ENCODE measurements at regions not wholly inside any gene's neighbourhood (a gene's known extent, or its start where the extent isn't known, plus 50 kb on each side); places are given as distances from the start of the nearest gene placed in this dataset.

DNA sequence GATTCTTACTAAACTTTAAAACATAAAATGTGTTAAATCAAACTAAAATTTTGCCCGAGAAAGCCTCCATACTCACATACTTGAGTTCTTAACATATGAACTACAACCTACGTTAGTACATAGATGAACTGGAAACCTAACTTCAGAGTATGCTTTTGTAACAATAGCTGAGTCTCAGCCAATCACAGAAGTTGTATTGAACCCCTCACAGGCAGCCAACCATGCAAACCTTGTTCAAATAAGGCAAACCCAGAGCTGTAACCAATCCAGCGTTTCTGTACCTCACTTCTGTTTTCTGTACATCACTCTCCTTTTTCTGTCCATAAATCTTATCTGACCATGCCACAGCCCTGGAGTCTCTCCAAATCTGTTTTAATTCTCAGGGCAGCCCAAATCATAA, 157.3 kb upstream of the COL1A2 start:
- no peaks in the 10 kb centered on the region for H3K27me3 Mint-ChIP-seq (ENCODE audit: unreplicated experiment)
- no peak overlapping the region for H3K4me3 Mint-ChIP-seq (ENCODE audit: unreplicated experiment)
- TF ChIP-seq, protein P1, sequence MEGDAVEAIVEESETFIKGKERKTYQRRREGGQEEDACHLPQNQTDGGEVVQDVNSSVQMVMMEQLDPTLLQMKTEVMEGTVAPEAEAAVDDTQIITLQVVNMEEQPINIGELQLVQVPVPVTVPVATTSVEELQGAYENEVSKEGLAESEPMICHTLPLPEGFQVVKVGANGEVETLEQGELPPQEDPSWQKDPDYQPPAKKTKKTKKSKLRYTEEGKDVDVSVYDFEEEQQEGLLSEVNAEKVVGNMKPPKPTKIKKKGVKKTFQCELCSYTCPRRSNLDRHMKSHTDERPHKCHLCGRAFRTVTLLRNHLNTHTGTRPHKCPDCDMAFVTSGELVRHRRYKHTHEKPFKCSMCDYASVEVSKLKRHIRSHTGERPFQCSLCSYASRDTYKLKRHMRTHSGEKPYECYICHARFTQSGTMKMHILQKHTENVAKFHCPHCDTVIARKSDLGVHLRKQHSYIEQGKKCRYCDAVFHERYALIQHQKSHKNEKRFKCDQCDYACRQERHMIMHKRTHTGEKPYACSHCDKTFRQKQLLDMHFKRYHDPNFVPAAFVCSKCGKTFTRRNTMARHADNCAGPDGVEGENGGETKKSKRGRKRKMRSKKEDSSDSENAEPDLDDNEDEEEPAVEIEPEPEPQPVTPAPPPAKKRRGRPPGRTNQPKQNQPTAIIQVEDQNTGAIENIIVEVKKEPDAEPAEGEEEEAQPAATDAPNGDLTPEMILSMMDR (IDR thresholded peaks at IDR 0.05): no peak
- no peak for DNase-seq (ENCODE audit: extremely low spot score, unreplicated experiment)
- no peaks in the 10 kb centered on the region for H3K36me3 Mint-ChIP-seq (ENCODE audit: unreplicated experiment)
- peaks cover 15% of the 10 kb centered on the region for H3K9me3 Mint-ChIP-seq (ENCODE audit: unreplicated experiment)
- peaks cover 21% of the 10 kb centered on the region for H3K4me1 Mint-ChIP-seq (ENCODE audit: unreplicated experiment)
- H3K27ac Mint-ChIP-seq (ENCODE audit: unreplicated experiment): no peak overlapping the region

DNA sequence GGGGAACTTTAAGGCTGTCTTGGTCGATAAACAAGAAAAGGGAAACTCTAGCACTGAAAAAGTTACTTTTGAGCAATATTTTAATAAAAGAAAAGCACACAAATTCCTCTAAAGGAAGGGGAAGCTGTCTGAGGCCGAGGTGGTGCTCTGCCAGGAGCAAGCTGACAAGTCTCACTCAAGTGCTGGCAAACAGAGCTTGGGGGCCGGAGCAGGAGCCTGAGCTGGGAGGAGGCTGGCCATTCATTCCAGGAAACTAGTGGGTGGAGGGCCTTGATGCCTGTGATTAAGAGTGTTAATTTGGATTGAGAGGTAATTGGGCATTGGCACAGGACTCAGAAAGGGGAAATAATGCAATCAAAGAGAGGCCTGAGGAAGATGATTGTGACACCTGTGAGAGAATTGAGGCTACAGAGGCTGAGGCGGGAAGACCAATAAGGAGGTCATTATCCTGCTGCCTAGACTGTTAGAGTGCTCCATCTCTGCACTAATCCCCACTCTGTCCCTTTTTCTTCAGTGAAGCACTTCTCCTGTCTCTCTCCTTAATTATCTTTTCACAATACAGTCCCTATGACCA, 154.9 kb upstream of the COL1A2 start:
- H3K4me3 Mint-ChIP-seq (ENCODE audit: unreplicated experiment): no peak overlapping the region
- H3K36me3 Mint-ChIP-seq (ENCODE audit: unreplicated experiment): no peaks in the 10 kb centered on the region
- TF ChIP-seq, protein P1 (IDR thresholded peaks at IDR 0.05): no peak
- no peak for DNase-seq (ENCODE audit: extremely low spot score, unreplicated experiment)
- H3K9me3 Mint-ChIP-seq (ENCODE audit: unreplicated experiment): no peaks in the 10 kb centered on the region
- no peaks in the 10 kb centered on the region for H3K27me3 Mint-ChIP-seq (ENCODE audit: unreplicated experiment)
- peaks cover 12% of the 10 kb centered on the region for H3K4me1 Mint-ChIP-seq (ENCODE audit: unreplicated experiment)
- no peak overlapping the region for H3K27ac Mint-ChIP-seq (ENCODE audit: unreplicated experiment)

- Mint-ChIP-seq H3K27me3 (ENCODE audit: unreplicated experiment) (no peaks in the 10 kb centered on the region), H3K36me3 (ENCODE audit: unreplicated experiment) (no peaks in the 10 kb centered on the region), H3K4me3 (ENCODE audit: unreplicated experiment) (no peak overlapping the region), H3K9me3 (ENCODE audit: unreplicated experiment) (no peaks in the 10 kb centered on the region), H3K4me1 (ENCODE audit: unreplicated experiment) (peaks cover 12% of the 10 kb centered on the region), H3K27ac (ENCODE audit: unreplicated experiment) (no peak overlapping the region)
- no peak for DNase-seq (ENCODE audit: extremely low spot score, unreplicated experiment)
- TF ChIP-seq, protein P1 (IDR thresholded peaks at IDR 0.05): no peak
These were observed 153.8 kb upstream of the COL1A2 start for GRCh38 chr7:94240902-94241301.

- no peaks in the 10 kb centered on the region for H3K27me3 Mint-ChIP-seq (ENCODE audit: unreplicated experiment)
- H3K4me3 Mint-ChIP-seq (ENCODE audit: unreplicated experiment): no peak overlapping the region
- no peak for DNase-seq (ENCODE audit: extremely low spot score, unreplicated experiment)
- TF ChIP-seq, protein P1 (IDR thresholded peaks at IDR 0.05): no peak
- no peaks in the 10 kb centered on the region for H3K36me3 Mint-ChIP-seq (ENCODE audit: unreplicated experiment)
- H3K9me3 Mint-ChIP-seq (ENCODE audit: unreplicated experiment): no peaks in the 10 kb centered on the region
- no peak overlapping the region for H3K27ac Mint-ChIP-seq (ENCODE audit: unreplicated experiment)
- peaks cover 12% of the 10 kb centered on the region for H3K4me1 Mint-ChIP-seq (ENCODE audit: unreplicated experiment)
These were observed 153.2 kb upstream of the COL1A2 start for GRCh38 chr7:94241402-94241925.

- Mint-ChIP-seq H3K4me3 (ENCODE audit: unreplicated experiment) (no peak overlapping the region), H3K27me3 (ENCODE audit: unreplicated experiment) (no peaks in the 10 kb centered on the region)
- TF ChIP-seq, protein P1 (IDR thresholded peaks at IDR 0.05): no peak
These were observed 151.5 kb upstream of the COL1A2 start for GRCh38 chr7:94243066-94243711.

More at GRCh38 chr7:94243066-94243711, 151.5 kb upstream of the COL1A2 start:
- no peak overlapping the region for H3K27ac Mint-ChIP-seq (ENCODE audit: unreplicated experiment)
- DNase-seq (ENCODE audit: extremely low spot score, unreplicated experiment): no peak
- H3K4me1 Mint-ChIP-seq (ENCODE audit: unreplicated experiment): peaks cover 10% of the 10 kb centered on the region
- H3K36me3 Mint-ChIP-seq (ENCODE audit: unreplicated experiment): no peaks in the 10 kb centered on the region
- H3K9me3 Mint-ChIP-seq (ENCODE audit: unreplicated experiment): no peaks in the 10 kb centered on the region

All from osteocyte (in vitro differentiated cells).